Mucosa of gallbladder (tissue), 1 donor: ENCODE measurements at regions not wholly inside any gene's neighbourhood (a gene's known extent, or its start where the extent isn't known, plus 50 kb on each side); places are given as distances from the start of the nearest gene placed in this dataset.

ENCODE experiments used
- DNase-seq: peaks from one replicate; pipeline ENCODE4 v3.0.0-alpha.2; 2020; ENCODE audit warnings: low spot score
- donor health status: DM: no; HTN: no; CAD: no.

DNA sequence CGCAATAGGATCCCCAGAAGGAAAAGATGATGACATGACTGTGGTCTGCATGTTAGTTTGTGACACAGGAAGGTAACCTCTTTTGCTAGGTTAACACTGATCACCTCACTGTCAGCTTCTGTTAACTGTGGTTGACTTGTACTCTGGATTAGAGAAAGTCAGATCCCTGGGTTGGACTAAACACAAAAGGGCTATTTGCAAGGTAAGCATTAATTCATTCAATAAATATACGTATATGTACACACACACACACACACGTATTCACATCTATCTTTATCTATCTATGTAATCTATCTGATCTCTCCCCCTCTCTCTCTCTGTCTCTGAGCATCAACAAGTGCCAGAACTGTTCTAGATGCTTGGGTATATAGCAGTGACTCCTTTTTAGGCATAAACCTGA lies 136.1 kb upstream of the SNX19 start:
- no peak for DNase-seq

DNA sequence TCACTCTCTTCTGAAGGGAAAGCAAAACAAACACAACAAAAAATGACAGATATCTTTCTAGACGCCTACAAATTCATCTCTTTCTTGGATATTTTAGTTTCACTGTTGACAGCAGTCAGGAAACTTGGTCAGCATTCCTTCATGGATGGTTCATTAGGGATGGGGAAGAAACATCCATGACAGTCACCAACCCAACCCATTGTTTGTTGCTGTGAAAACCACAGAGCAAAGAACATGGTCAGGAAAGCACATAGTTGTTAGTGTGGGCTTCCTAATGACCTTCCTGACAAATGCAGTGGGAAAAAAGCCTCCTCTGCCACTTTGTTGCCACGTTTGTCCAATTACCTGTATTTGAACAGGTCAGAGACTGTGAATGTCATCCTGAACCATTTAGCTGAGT lies 139.8 kb upstream of the SNX19 start:
- DNase-seq, result no peak

DNA sequence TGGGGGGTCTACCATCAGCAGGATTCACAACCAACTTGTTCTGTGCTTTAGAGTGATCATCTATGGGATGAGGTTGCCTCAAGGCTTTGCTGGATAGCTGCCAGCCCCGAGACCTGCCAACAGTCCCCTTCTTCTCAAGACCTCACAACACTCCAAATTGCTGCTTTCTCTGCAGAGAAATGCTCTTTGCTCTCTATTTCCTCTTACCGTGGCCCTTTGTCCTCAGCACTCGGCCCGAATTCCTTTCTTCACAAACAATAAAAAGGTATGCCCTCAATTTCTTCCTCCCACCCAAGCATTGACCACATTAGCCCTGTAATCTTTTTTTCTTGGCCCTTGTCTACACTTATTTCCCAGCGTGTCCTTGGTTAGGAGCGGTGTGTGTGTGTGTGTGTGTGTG lies 147.4 kb upstream of the SNX19 start:
- no peak for DNase-seq

DNA sequence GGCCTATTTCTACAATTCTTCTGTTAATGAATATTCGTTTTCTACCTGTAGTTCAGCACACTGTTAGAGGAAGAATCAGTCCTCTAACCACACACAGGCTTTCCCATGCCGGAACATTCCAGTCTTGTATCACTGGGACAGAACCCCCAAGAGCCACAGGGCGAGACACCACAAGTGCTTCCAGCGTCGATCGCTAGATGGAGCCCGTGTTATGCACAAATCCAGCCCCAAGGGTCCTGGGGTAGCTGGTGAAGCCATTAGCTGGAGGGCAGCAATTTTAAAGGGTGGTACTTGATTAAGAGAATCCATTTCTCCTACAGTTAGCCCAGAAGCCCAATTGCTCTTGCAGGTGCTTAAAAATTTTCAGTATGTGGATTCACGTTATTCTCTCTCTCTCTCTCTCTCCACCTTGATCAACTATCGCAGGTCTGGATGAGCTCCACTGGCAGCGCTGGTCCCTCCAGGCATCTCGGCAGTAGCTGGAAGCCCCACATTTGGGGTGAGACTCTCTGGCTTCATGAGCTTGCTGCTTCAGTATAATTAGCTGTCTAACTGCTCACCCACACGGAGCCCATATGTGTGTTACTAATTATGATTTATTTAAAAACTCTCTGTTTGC lies 148.2 kb upstream of the SNX19 start:
- DNase-seq, result peak; percentile 23

DNA sequence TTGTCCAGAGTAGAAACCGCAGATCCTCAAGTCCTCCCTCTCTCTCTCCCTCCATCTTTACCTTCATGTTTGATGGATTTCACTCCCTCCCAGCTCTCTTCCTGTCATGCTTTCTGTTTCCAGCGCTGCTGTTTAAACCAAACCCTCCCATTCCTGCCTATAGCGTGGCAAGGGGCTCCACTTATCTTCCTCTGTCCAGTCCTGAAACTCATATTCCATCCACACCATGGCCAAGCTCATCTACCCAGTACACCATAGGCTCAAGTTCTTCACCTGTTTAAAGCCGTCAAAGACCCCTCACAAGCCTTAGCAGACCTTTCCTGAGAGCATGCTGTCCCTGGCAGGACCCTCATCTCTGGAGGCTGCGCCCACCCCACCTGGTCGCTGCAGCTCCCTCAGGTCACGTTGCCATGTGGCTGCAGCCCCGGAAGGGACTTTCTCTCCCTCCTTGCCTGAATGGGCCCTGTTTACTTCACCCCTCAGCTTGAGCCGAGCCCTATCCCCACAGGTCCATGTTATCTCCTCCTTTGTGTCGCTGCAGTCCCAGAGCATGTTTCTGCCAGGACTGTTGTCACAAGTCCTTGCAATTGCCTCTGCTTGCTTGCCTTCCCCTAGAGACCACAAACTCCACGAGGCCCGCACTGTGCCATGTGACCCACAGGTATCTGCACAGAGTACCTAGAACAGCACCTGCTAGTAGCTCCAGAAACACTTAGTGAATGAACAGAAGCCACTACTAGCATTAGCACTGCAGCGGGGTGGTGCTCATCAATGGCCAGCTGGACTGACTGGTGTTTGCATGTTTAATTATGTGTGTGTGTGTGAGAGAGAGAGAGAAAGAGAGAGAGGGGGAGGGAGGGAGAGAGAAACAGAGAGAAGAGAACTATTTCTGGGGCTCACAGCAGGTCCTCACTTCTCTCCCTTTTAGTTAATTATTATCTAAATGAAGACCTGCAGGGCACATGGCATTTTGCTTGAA lies 149.4 kb upstream of the SNX19 start:
- no peak for DNase-seq

DNA sequence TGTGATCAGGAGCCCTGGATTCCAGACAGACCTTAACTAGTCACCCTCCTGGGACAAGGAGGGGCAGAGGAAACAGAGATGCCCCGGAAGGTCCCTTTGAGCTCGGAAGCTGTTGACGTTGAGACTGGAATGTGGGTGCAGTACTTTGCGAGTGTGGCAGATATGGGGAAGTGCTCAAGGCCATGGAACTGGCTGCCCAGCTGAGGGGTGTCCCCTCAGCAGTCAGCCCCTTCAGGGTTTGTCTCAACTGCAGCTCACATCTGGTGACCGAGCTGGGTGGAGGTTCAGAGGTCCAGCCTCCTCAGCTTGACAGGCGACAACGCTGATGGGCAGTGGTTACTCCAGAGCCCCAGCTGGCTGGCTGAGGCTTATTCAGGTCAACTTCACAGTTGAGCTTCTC lies 150.3 kb upstream of the SNX19 start:
- DNase-seq, result no peak

DNA sequence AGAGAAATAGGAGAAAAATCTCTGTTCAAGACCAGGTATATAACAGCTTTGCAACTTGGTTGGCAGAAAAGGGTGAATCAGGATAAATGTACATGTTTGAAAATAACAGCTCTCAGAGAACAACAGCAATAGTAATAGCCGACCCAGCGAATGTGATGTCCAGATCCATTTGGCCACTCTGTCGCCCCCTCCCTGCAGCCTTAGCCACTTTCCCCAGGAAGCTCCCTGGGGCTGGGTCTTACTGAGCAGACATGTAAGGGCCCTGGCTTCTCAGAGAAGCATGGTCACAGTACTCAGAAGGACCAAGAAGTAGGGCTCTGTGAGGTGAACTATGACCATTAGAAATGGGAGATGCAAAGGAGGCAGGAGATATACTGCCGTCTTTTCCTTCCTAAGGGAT lies 154.1 kb upstream of the SNX19 start:
- DNase-seq, result no peak

DNA sequence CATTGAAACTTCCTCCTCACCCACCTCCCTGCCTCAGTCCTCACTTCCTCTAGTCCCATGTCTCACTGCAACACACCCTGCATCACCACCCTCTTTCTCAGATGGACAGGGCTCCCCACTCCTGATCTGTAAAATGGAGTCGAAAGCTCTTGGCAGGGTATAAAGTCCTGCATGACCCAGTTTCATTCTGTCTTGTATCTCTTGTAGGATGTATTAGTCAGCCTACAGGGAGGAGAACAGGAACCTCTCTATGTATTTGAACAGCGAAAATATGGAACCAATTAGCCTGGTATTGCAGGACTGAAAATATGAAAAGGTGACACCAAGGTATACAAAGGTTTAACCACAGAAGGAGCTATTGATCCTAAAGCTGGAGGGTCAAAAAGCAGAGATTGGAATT lies 156.9 kb upstream of the SNX19 start:
- no peak for DNase-seq

DNA sequence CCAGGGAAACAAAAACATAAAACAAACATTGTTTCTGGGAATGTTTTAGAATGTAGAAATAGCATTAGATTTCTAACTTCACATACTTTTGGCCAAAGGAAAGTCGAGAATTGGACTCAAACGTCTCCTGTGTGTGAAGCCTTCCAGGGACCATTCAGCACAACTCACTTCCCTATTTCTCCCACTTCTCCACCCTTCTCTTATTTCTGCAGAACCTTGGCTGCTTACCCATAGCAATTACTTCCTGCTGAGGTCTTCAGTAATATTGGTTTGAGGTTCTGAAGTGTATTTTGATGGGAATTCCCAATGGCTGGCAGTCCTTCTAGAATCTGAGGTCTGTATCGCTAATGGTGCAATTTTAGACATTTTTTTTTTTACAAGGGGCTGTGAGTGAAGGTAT lies 158.3 kb upstream of the SNX19 start:
- DNase-seq, result no peak

DNA sequence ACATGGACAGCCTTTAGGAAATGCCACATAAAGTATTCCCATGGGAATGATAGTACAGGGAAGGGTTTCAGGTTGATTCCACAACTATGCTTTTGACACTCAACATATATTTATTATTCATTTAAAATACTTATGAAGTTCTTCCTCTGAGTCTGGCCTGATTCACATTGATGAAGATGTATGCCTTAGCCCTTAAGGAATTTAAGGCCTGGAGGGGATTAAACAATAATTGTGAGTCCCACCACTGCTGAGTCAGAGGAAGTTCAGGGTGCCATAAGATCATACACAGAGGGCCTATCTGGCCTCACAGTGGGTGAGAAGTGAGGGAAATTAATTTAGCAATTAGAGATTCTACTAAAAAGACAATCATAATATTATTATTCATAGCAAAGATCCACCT lies 161.1 kb upstream of the SNX19 start:
- no peak for DNase-seq

DNA sequence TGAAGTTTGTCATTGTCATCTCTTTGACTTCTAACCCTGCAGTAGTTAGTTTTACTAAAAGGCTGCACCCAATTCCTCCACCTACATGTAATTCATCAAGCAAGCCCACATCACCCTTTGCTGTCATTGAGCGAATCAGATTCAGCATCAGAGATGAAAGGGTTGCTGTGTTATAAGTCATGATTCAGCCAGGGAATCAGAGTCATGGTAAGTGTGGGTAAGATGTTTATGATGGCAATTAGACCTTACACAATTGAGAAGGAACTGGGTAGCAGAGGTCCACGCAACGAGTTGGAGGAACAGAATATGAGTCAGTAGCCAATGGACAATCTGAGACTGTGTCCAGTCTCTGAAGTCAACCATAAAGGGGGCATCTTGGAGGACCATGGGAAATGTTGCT lies 162.8 kb upstream of the SNX19 start:
- no peak for DNase-seq

DNA sequence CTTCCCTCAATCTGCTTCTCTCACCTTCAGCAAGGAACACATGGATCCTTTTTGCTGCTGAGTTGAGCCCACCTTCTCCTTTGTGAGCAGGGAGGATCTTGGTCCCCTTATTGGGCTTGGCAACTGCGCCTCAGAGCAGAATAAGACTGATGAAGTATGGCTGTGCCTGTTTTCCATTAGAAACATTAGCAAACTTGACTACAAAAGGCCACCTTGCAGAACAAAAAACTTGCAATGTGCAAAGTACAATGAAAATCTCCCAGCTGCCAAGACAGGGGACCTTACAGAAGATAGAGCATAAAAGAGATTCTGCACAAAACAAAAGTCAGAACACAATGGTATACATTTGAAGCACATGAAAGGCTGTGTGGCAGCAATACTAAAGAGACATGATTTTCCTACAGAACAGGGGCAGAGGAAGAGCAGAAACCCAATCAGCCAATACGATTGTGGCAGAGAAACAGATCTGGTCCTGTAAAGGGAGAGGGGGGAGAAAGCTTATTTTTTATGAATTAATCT lies 173.5 kb upstream of the SNX19 start:
- no peak for DNase-seq

DNA sequence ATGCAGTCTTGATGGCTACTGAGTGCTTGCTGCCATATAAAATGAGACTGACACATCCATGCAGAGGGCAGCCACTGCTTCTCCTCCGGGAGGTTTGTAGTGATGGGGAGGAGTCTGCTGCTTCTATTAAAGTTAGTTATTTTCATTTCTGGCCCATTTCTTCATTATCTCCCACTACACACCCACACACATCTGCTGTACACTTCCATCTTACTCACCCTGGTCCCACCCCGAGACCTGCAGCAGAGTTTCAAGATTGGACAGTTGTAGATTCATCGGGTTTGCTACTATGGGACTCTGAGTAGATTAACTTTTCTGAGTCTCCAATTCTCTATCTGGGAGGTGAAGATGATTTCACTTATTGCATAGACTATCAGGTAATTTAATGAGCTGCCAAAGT lies 176.2 kb upstream of the SNX19 start:
- DNase-seq, result no peak

DNA sequence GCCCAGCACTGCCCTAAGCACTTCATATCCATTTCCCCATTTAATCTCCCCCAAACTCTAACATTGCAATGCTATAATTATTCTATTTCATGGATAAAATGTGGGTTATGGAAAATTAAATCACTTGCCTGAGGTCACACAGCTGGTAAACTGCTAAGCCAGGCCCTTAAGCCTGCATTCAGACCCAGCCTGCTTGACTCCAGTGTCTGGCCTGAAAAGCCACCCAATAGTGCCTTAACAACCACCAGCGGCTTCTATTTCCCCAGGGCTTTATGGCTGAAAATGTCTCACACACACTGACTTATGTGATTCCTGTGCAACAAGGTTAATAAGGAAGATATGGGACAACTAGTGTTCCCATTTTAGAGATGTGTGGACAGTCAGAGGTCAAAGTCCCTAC lies 178.5 kb upstream of the SNX19 start:
- no peak for DNase-seq

DNA sequence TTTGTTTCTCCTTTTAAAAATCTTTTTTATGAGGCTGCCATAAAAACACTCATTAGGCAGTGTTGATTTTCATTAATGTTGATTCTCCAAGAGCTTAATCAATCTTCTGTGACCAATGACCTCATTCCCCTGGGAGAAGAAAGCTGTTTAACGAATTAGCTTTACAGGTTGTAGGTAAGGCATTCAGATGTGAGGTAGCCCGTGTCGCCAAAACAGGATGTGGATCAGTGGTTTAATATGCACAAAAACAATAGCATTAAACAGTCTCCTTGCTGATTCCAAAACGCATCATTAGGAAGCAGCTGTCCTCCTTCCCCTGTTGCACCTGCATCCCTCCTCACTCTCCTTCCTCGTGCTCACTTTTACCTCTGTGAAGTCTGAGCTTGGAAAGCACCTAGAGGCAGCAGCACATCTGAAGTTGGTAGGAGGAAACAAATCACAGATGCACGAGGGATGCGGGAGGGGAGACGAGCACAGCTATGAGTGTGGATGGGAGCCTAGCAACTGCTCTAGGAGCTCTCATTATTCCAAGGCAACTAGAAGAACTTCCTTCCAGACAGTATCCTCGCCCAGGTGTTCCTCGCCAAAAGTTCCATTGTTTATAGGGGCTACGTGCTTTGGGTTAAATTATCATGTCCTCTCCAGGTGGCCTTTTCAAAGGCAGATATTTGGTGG lies 179.4 kb upstream of the SNX19 start:
- DNase-seq, result no peak

DNA sequence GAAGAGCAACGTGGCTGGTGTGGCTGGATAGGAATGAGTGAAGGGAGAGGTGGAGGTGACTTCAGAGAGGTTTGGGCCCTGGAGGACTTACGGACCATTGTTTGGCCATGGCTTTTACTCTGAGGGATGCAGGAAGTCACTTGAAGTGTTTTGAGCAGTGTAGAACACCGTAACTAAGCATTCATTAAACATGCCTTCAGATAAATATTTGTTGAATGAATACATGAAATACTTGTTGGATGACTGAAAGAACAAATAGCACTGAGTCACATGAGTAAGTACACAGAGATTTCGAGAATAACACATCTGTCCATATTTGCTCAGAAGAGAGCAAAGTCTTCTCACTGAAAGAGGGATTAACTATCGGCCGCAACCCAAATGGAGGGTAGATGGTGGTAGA lies 182.7 kb upstream of the SNX19 start:
- DNase-seq, result no peak

DNA sequence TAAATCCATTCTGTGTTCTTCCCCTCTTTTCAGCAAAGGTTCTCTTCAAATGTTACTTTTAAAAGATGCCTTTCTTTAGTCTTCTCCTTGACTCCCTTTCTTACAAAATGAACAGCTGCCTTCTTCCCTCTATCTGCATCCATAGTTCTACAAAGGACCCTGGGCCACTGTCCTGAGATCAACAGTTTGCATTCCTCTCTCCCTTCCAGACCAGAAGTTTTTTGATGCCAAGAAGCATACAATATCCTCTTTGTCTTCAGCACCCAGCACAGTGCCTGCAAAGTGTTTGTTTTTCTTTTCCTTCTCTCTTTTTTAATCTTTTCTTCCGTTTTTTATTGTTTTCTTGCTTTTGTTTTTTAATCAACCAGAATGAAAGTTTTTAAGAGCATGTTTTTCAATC lies 183.5 kb upstream of the SNX19 start:
- DNase-seq, result no peak

DNA sequence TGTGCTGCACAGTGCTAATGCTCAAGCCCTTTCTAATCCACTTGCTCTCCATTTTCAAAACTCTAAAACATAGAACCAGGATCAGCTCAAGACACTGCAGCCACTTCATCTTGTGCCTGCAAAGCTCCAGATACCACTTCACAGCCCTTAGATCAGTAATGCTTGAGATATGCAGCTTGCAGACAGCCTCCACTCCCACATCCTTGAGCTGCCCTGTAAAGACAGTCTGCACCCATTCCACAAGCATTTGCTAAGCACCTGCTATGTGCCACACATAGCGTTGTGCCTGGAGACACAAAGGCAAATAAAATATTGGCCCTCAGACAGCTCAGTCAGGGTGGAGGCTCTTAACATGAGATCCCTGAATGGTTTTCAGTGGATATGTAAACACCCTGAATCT lies 192.5 kb upstream of the SNX19 start:
- DNase-seq, result no peak

DNA sequence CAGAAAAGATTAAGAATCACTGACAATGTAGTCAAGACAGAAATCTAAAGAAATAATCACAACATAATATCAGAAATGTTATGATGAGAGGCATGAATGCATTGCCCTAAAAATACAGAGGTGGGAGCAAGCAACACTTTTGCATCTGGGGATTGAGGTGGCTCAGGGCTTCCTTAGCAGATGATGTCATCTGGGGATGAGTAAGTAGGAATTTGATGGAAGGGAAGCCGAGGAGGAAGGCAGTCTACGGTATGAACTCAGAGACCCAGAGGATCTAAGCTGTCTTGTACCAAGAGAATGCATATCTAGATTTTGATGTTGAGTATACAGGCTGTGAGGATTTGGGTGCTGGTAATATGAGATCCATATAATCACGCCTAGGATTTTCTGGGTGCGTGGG lies 193.0 kb upstream of the SNX19 start:
- DNase-seq, result no peak

DNA sequence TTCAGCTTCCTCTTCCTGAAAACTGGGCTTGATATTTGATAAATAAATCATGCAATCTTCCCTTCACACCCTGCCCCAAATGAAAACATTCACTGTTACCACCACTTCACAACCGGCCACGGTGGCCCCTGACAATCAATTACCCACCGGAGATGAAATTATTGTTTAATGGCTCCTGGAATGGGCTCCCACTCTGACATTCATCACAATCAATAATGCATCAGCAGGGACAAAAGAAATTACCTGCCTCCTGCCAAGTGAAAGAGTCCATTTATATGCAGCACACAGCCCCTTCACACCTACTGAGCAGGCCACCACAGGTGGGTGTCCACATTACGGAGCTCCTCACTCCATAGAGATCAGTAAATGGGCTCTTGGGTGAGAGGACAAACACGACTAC lies 193.5 kb upstream of the SNX19 start:
- DNase-seq, result no peak

DNA sequence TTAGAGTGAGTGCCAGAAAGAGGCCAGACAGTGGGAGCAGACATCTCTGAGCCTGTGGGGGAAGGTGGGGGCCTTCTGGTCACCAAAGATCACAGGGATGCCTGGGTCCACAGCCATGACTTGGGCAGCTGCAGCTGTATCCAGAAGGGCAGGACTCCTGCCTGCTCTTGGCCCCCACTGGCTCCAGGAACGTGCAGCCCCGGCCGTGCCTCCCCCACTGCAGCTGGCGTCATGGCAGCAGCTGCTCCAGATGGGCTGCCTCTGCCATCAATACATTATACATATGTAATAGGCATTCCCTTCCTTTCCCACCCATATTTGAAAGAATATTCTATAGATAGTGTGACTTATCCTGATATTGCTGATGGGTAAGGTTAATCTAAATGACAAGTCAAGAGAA lies 195.5 kb upstream of the SNX19 start:
- no peak for DNase-seq

DNA sequence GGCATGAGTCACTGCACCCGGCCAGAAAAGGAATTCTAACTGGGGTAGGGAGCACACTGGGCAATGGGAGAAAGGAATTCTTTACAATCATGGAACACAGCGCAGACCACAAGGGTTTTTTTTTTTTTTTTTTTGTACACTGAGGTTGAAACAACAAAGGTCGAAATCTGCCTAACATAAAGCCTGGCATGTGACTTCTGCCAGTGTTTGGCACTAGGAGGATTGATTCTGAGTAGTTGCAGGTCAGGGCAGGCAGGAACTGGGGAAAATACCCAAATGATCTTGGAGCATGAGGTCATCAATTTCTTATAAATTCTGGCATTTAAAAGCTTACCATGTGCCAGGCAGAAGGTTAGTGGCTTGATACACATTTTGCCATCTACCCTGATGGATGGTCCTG lies 202.0 kb upstream of the SNX19 start:
- DNase-seq, result no peak
